AG10803 (cell line): ENCODE measurements at regions not wholly inside any gene's neighbourhood (a gene's known extent, or its start where the extent isn't known, plus 50 kb on each side); places are given as distances from the start of the nearest gene placed in this dataset.

Experiments used
- DNase-seq: peaks from one replicate; pipeline ENCODE4 v3.0.0; 2010; ENCODE audit warnings: low read depth
- H3K4me3 ChIP-seq: 2 replicates; pipeline ENCODE4 v1.5.1; 2011; ENCODE audit warnings: mild to moderate bottlenecking, low read length, control low read depth
- TF ChIP-seq, protein P1 (sequence below): conservative IDR thresholded peaks from 2 replicates; pipeline ENCODE4 v1.5.1; 2011; ENCODE audit warnings: mild to moderate bottlenecking, low read length, control low read depth, inconsistent platforms

DNA sequence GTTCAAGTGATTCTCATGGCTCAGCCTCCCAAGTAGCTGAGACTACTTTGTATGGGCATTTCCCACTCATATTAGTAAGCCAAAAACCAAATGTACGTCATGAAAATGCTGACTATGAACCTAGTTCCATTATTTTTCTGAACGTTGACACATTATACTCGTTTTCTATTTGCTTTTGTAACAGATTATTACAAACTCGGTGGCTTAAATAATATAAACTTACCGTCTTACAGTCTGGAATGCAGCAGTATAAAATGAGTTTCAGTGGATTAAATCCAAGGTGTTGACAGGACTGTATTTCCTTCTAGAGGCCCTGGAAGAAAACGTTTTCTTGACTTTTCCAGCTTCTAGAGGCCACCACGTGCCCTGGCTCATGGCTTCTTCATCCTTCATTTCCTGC lies 517.0 kb downstream of the GADD45G start:
- no peak for DNase-seq
- H3K4me3 ChIP-seq, result no peak overlapping the region
- TF ChIP-seq, protein P1, sequence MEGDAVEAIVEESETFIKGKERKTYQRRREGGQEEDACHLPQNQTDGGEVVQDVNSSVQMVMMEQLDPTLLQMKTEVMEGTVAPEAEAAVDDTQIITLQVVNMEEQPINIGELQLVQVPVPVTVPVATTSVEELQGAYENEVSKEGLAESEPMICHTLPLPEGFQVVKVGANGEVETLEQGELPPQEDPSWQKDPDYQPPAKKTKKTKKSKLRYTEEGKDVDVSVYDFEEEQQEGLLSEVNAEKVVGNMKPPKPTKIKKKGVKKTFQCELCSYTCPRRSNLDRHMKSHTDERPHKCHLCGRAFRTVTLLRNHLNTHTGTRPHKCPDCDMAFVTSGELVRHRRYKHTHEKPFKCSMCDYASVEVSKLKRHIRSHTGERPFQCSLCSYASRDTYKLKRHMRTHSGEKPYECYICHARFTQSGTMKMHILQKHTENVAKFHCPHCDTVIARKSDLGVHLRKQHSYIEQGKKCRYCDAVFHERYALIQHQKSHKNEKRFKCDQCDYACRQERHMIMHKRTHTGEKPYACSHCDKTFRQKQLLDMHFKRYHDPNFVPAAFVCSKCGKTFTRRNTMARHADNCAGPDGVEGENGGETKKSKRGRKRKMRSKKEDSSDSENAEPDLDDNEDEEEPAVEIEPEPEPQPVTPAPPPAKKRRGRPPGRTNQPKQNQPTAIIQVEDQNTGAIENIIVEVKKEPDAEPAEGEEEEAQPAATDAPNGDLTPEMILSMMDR, result no peak

DNA sequence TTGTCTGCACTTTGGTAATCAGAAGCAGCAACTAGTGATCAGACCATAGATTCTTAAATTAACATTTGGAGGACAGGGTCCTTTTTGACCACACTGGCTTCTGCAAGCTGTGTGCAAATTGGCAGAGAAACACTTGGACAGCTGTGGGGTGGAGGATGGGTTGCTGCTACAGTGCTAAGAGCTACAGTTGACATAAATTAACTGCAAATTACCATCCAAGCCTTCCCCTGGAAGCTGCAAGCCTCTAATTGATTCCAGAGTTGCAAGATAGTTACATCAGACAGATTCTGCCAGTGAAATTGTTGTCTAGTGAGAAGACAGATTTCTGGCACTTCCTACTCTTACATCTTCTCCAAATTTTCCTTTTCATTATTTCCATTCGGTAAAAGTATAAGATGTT lies 517.7 kb downstream of the DIRAS2 start:
- TF ChIP-seq, protein P1, result no peak
- peak; percentile 88 for DNase-seq
- H3K4me3 ChIP-seq, result no peak overlapping the region

DNA sequence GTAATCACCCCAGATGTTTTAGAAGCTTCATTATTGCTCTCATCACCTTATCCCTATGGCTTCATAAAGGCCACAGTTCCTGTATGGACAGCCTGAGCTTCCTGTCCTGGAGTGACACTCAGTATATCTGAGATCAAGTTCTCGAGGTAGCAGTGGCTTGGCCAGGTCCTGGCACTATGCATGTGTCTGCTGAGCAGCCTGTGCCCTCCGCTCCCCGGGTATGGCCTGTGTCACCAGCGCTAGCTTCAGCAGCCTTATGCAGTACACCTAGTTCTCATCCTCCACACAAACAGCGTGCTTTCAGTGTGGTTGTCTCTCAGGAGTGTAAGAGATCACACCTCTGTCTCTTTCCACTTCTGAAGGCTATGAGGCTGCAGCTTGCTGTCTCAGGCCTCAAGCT lies 514.7 kb downstream of the DIRAS2 start:
- H3K4me3 ChIP-seq, result no peak overlapping the region
- DNase-seq, result no peak
- TF ChIP-seq, protein P1, result no peak

DNA sequence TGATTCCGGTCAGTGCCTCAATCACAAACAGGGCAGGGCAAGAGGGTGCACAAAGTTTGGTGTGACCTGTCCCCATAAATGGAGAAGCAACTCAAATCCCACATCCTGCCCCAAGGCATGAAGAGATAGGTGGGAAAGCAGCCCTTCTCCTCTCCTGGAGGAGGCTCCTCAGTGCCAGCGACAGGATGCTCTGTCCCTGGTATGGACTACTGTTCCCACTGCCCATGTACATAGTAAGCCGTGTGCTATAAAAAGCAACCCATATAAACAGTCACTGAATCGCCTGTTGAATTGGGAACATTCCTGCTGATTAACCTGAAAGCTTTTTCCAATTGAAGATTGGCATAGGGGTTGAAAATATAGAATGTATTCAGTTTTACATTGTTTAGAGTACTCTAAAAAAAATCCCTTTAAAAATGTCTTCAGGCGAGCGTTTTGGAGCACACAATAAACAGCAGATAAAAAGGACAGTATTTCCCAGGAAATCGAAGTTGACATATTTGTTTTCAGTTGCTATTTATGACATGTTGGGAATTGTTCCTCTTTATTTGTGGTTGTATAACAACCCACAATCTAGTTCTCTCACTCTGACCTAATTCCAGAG lies 513.9 kb downstream of the DIRAS2 start:
- TF ChIP-seq, protein P1, result no peak
- DNase-seq, result no peak
- no peak overlapping the region for H3K4me3 ChIP-seq

DNA sequence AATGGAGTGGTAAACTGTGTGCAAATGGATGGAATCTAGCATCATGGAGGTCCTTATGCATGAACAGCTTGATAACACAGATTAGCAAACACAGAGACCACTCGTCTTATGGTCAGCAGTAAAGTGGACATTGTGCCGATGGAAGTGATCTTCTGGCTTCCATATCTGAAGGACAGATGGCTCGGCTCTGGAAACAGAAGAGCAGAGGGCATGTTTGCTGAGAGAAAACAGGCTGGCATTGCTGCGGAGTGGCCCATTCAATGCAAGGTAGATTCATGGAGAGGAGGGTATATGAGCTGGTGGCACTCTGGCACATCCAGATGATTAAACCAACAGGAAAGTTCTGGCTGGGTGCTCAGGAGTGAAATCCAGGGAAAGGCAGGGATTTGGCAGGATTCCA lies 513.2 kb downstream of the DIRAS2 start:
- no peak overlapping the region for H3K4me3 ChIP-seq
- TF ChIP-seq, protein P1, result no peak
- no peak for DNase-seq

DNA sequence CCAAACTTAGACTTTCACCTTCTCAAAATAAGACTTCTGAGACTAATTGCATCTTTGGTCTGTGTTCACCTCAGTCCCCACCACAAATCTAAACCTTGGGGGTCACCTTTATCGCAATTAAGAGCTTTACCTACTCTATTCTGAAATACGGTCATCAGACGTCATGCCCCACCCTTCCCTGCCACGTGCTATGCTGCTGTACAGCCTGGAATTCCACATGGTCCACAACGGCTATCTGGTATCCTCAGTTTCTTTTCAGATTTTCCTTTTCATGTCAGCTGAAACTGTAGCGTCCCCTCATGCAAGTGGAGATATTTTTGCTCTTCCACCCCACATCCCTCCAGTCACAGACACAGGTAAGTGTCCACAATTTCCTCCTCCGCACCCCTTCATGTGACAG lies 511.1 kb downstream of the DIRAS2 start:
- DNase-seq, result no peak
- TF ChIP-seq, protein P1, result no peak
- H3K4me3 ChIP-seq, result no peak overlapping the region

DNA sequence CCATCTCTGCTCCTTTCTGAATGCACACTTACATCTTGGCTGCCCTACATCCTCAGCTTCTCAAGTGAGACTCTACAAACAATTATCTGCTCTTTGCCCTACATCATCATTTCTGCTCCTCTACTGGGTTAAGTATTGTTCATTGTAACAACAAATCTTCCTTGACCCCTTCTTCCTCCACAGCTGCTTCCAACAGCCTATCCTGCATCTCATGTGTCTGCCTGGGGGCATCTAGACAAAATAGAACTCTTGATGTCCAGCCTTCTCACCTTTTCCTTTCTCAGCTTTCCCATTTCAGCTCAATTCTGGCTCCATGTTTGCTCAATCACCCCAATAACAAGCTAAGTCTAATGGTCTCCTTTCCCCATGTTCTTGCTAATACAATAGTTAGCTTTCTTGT lies 509.8 kb downstream of the DIRAS2 start:
- no peak overlapping the region for H3K4me3 ChIP-seq
- TF ChIP-seq, protein P1, result no peak
- no peak for DNase-seq
